ENCODE measurements at regions not wholly inside any gene's neighbourhood (a gene's known extent, or its start where the extent isn't known, plus 50 kb on each side); places are given as distances from the start of the nearest gene placed in this dataset.

- H3K36me3 ChIP-seq (ENCODE audit: control insufficient read depth, insufficient read depth, low read length), result no peaks in the 10 kb centered on the region
- DNase-seq (ENCODE audit: extremely low read depth, insufficient read length), result no peak
- TF ChIP-seq, protein P1, sequence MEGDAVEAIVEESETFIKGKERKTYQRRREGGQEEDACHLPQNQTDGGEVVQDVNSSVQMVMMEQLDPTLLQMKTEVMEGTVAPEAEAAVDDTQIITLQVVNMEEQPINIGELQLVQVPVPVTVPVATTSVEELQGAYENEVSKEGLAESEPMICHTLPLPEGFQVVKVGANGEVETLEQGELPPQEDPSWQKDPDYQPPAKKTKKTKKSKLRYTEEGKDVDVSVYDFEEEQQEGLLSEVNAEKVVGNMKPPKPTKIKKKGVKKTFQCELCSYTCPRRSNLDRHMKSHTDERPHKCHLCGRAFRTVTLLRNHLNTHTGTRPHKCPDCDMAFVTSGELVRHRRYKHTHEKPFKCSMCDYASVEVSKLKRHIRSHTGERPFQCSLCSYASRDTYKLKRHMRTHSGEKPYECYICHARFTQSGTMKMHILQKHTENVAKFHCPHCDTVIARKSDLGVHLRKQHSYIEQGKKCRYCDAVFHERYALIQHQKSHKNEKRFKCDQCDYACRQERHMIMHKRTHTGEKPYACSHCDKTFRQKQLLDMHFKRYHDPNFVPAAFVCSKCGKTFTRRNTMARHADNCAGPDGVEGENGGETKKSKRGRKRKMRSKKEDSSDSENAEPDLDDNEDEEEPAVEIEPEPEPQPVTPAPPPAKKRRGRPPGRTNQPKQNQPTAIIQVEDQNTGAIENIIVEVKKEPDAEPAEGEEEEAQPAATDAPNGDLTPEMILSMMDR (IDR thresholded peaks at IDR 0.05; ENCODE audit: insufficient read depth, low read length, poor library complexity, severe bottlenecking), result no peak
- H3K4me3 ChIP-seq (replicated peaks; ENCODE audit: low read depth, low read length), result no peak overlapping the region
- no peaks in the 10 kb centered on the region for H3K27me3 ChIP-seq (replicated peaks; ENCODE audit: control insufficient read depth, insufficient read depth, low read length)
Observed at GRCh38 chr12:127628645-127629044, 638.3 kb upstream of the TMEM132C start.

- TF ChIP-seq, protein P1 (IDR thresholded peaks at IDR 0.05; ENCODE audit: insufficient read depth, low read length, poor library complexity, severe bottlenecking), result no peak
- DNase-seq (ENCODE audit: extremely low read depth, insufficient read length), result no peak
- H3K4me3 ChIP-seq (replicated peaks; ENCODE audit: low read depth, low read length), result no peak overlapping the region
- H3K36me3 ChIP-seq (ENCODE audit: control insufficient read depth, insufficient read depth, low read length), result no peaks in the 10 kb centered on the region
- no peaks in the 10 kb centered on the region for H3K27me3 ChIP-seq (replicated peaks; ENCODE audit: control insufficient read depth, insufficient read depth, low read length)
Observed at GRCh38 chr12:127629066-127629820, 637.7 kb upstream of the TMEM132C start.

DNA sequence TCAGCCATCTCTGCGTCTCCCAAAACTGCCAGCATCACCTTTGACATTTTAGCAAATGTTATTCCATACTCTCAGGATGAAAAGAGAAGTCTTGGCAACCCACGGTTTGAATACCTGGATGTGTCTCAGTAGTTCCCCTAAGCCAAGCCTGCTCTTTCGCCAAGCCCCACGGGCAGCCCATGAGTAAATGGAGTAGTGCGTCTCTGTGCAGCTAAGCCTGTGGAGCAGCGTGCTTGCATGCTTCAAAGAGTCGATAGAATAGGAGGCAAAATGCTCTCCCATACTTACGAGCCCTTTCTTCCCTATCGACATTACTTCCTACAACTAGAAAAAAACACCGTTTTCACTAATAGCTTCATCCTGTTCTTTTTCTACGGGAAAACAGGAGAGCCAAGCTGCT, 634.5 kb upstream of the TMEM132C start:
- TF ChIP-seq, protein P1 (IDR thresholded peaks at IDR 0.05; ENCODE audit: insufficient read depth, low read length, poor library complexity, severe bottlenecking), result no peak
- no peaks in the 10 kb centered on the region for H3K36me3 ChIP-seq (ENCODE audit: control insufficient read depth, insufficient read depth, low read length)
- no peak overlapping the region for H3K4me3 ChIP-seq (replicated peaks; ENCODE audit: low read depth, low read length)
- DNase-seq (ENCODE audit: extremely low read depth, insufficient read length), result no peak
- no peaks in the 10 kb centered on the region for H3K27me3 ChIP-seq (replicated peaks; ENCODE audit: control insufficient read depth, insufficient read depth, low read length)

DNA sequence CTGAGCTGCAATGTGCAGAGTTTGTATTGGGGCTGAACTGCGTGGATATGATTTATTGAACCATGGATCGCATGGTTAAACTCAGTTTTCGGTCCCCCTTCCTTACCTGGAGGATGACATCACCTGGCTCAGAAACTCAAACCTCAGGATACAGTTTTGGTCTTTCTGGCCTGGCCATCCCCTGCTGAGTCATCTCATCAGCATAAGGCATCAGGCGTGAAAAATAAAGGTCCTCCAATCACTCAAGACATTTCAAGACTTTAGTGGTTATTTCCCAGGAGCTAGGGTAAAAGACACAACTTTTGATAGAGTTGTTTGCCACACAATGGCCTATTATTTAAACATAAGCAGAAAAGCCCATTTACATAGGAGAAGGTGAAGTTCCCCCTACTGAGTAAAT, 631.1 kb upstream of the TMEM132C start:
- no peaks in the 10 kb centered on the region for H3K27me3 ChIP-seq (replicated peaks; ENCODE audit: control insufficient read depth, insufficient read depth, low read length)
- H3K36me3 ChIP-seq (ENCODE audit: control insufficient read depth, insufficient read depth, low read length), result no peaks in the 10 kb centered on the region
- no peak for DNase-seq (ENCODE audit: extremely low read depth, insufficient read length)

GRCh38 chr12:127636882-127637281, 630.1 kb upstream of the TMEM132C start:
- TF ChIP-seq, protein P1 (IDR thresholded peaks at IDR 0.05; ENCODE audit: insufficient read depth, low read length, poor library complexity, severe bottlenecking), result no peak
- DNase-seq (ENCODE audit: extremely low read depth, insufficient read length), result no peak
- Histone ChIP-seq H3K4me3 (replicated peaks; ENCODE audit: low read depth, low read length) (no peak overlapping the region), H3K27me3 (replicated peaks; ENCODE audit: control insufficient read depth, insufficient read depth, low read length) (no peaks in the 10 kb centered on the region), H3K36me3 (ENCODE audit: control insufficient read depth, insufficient read depth, low read length) (no peaks in the 10 kb centered on the region)

More for the DNA sequence above, 631.1 kb upstream of the TMEM132C start:
- TF ChIP-seq, protein P1 (IDR thresholded peaks at IDR 0.05; ENCODE audit: insufficient read depth, low read length, poor library complexity, severe bottlenecking), result no peak
- no peak overlapping the region for H3K4me3 ChIP-seq (replicated peaks; ENCODE audit: low read depth, low read length)

All from GM06990 (cell line).